NCI-H187 (cell line): ENCODE measurements at regions not wholly inside any gene's neighbourhood (a gene's known extent, or its start where the extent isn't known, plus 50 kb on each side); places are given as distances from the start of the nearest gene placed in this dataset.
A peak's percentile ranks its signal among the peaks of the same experiment; 100 is the strongest.

Source experiments
- DNase-seq, 2 experiments: peaks; one replicate each; lab custom pipeline; 2025; lab: John Stamatoyannopoulos, UW

DNA sequence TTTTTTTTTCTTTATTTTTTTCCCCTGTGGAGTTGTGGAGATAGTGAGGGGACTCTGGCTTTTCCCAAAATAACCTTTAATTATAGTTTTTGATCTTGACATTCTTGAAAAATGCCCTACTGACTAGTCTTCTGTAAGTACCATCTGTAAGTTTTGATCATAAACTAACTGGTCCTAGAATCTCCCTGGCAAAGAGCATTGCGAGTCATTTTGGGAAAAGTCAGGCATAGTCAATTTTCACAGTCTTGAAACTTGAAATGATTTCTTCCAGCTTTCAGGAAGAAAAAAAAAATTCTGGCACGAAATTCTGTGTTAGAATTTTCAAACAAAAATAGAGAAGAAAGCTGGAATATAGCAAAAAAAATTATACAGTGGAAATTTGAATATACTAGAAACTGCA, 181.2 kb upstream of the SNX7 start:
- DNase-seq: no peak

DNA sequence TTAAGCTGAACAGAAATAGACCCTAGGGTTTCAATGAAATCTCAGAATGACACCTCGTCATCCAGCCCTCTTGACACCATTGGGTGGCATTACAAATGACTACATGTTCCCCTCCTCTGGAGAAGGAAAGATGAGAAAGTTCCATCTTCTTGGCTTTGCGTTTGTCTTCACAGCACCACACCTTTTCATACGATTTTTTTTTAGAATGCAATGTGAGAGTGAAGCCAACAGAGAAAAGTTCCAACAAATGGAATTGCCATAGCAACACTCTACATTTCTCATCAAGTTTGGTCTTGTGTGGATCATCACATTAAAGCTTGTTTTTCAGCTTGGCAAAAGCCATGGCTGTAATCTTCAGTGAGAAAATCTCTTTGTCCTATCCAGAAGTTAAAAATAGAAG, 183.4 kb upstream of the SNX7 start:
- no peak for DNase-seq

DNA sequence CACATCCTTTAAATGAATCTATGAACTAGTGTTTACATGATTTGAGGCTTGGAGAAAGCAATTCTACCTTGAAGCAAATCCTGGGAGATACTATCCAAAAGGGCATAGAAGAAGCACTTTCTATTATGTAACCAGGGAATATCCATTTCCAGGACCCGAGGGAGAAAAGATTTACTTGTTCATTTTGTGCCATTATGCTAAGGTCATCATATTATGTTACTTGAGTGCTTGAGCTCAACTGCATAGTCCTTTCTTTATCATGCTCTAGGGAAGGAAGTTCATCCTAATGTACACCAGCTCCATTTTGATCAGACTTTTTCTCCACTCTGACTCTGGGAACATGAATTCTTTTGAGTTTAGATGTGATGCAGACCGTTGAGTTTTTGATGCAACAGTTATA, 188.6 kb upstream of the SNX7 start:
- DNase-seq: no peak

DNA sequence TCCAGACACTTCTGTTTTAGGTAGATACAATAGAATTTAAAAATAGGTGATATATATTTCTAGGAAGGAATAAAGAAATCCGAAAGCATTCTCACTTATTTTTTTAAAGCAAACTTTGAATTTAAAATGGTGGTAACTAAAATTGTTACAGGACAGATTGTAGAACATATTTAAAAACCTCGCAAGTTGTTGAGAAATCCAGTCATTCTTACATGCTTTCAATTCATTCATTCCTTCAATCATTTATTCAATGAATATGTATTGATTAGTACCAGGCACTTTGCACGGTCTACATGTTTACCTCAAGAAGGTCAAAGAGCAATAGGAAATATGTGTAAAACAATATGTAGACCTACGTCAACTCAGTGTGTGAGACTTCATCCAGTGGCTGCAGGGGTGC, 189.9 kb upstream of the SNX7 start:
- no peak for DNase-seq

DNA sequence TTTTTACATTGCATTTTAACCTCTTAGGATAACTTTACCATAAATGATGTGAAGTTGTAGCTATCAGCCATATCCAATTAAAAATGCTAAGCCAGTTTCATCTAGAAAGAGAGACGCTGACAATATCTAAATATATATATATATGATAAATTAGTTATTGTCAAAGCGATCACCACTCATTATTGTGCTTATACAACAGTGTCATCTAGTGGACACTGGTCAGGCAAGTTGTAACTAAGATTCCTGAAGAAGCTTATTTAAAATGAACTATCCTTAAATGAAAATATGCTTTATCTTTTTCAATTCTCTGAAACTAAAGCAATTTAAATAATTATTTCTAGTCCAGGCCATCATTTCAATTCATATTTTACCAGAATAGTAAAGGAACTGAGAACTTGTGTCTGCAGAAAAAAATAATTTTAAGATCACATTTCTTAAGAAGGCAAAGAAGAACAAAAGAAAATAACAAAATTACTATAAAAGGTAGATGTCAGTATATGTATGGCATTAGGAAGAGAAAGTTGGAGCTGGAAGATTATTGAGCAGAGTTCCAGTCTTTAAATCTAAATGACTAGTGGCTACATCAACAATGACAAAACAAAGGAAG, 193.3 kb upstream of the SNX7 start:
- no peak for DNase-seq

DNA sequence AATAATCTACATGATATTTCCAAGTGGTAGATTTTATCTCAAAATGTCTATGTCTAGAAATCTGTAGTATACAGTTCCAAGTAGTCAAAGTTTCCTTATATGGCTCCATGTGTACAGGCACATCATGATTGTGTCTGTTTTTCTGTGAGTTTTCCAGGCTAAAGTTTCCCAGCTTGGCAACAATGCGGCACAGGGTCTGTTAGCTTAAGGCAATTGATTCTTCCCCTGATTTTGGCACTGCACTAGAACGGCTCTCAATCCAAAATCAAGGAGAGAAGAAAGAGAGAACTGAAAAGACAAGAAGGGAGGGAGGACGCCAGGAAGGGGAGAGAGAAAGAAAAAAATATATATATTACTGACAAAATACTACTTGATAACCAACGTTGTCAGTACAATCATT, 193.9 kb upstream of the SNX7 start:
- DNase-seq: no peak

DNA sequence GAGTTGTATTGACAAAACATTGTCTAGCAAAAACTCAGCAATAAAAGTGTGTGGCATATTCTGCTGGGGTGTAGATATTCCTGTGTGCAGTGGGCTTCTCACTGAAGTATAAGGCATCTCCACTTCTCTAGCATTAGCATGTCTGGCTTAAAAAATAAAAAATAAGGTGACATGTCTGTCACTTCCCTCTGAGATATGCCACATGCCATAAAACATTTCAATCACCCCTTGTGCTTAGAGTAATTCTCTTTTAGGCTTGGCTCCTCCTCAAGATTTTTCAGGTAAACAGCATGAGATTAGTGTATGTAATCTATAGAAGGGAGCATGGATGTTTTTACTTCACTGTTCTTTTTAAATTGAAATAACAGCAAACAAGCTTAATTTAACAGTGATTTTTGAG, 194.4 kb upstream of the SNX7 start:
- no peak for DNase-seq

DNA sequence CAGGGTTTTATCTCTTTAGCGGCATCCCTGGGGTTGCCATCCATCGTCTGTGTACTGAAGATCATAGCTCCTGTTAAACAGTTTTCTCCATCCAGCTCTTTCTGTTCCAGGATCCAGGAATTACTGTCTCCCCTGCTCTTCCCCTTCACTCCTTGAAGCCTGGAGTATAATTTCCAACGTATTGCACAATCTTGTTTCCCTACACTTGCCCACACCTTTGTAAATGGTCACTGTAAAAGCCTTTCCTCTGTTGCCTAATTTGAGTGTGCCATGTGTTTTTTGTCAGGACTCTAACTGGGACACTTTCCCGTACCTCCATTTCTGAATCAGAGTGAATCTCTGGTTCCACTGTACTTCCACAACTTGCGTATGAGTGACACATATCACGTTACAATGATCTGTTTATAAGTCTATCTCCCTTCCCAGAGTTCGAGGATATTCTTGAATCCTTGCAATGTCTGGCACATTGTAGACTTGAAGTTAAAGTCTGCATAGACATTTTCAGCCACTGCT, 199.6 kb upstream of the SNX7 start:
- DNase-seq: no peak

DNA sequence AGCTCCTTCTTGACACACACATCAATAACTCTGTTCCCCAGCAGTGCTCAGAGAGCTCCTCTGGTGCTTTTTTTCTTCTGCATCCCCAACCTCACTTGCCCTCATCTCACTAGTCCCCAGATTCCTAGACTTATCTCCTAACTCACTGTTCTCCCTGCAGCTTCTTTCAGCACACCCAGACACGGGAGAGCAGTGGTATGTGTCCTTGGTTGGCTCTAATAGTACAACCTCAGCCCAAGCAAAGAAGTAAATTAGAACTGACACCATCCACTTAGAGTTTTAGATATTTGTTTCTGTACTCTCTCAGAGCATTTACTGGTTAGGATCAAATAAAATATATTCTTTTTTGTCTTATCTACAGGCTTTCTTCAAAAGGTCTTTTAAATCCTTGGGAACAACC, 201.4 kb upstream of the SNX7 start:
- no peak for DNase-seq

DNA sequence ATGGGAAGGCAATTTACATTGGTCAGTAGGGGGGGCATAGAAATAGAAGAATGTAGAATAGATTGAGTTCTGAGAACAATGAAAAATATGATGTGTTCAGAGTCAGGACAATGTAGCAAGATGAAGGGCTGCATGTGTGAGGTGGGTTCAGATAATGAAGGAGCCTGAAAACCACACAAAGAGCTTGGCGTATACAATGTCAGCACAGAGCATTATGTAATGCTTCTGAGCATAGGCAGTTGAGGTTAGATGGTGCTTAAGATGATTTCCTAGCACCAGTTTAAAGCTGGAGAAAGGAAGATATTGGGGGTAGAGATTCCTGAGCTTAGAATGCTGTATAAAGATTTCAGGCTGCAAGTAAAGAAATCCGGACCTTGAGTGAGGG, 202.0 kb upstream of the SNX7 start:
- DNase-seq: no peak

DNA sequence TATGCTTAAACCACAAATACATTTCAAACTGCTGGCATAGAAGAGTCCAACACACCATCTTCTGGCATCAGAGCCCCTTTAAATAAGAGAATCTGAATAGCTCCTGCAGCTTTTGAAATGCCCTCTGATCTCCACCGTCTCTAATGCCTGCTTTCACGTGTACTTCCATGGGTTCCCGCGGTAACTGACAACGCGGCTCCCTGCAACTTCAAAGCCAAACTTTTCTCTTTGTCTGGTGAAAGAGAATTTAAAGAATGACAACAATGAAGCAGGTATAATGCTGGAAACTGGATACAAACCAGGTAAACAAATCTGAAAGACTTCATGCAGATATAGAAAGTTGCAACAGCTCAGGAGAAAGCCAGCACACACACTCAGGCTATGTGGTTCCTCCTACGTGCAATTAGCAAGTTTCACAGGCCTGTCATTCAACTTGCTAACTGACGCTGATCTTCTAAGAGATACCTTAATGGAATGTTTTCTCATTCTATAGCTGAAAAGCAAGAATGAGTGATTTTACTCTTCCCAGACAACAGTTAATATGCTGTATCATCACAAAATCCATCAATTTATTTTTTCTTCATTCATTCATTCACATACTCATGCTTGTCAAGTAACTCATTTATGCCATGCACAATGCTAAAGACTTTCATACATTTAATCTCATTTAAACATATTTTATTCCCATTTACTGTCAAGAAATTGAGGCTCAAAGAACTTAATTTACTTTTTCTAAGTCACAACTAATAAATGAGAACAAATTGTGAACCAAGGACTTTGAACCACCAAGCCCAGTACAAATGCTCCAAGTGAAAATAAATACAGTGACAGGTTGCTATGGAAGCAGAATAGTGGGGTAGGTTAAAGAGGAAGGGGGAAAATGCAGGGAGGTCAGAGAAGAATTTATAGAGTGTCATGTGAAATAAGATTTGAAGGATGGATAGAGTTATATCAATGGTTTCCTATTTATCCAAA, 202.7 kb upstream of the SNX7 start:
- no peak for DNase-seq

DNA sequence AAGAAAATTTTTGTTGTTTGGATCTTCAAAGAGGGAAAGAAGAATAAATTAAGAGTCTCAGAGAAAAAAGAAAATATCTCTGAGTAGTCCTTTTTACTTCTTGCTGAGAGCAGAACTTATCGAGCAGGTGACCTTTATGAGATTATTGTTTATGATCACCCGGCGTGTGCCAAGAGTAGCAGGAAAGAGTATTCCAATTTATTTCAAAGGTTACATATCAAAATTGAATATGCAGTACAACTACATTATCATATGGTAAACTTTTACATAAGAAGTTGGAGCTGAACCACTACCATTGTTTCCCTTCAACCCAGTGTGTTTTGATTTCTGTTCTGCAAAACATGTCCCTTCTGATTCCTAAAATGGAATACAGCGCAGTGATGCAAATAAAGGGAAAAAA, 204.3 kb upstream of the SNX7 start:
- no peak for DNase-seq

DNA sequence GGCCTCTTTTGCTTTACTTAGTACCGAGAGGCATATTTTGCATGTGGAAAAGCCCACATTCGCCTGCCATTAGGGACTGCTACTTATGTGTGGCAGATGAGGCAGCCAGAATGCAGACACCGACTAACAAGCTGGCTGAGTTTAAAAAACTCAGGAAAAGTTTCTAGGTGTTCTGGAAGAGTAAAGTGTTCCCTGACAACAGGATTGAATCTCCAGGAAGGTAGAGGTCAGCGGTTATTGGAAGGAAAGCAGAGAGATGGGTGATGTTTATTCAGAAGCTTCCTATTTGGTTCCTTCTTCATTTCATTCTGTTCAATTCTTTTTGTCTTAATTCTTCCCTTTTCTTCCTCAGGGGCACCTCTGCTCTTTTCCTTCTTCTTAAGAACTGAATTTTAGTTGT, 206.9 kb upstream of the SNX7 start:
- no peak for DNase-seq

DNA sequence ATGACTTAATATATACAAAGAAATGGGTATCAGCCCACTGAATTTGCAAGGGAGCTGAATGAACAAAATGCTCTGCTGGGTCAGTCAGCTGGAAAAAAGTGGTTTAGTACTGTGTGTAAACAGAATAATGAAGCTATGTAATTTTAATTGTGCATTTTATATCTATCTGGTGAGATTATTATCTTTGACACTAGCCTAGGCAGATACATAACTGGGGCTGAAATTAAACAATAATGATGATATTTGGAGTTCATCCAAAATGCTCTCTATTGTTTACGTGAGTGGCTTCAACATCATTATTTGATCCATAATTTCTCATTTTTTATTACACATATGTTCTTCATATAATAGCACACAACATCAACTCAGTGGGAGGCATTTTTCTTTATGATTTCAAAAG, 208.5 kb upstream of the SNX7 start:
- no peak for DNase-seq

DNA sequence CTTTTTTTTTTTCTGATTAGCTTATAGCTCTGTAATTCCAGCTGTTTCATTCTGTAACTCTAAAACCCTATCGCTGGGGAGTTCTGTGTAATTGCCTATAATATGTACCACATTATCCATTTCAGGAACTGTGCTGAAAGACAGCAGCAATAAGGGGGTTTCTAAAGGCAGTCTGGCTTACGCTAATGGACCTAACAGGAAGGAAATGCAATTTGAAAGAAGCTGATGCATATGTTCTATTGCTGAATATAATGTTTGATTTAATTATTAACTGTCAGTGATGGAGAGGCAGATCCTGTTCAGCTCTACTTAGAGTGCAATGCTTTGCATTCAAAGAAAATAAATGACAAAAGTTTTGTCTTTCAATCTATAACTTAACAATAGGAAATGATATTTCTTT, 209.4 kb upstream of the SNX7 start:
- no peak for DNase-seq

DNA sequence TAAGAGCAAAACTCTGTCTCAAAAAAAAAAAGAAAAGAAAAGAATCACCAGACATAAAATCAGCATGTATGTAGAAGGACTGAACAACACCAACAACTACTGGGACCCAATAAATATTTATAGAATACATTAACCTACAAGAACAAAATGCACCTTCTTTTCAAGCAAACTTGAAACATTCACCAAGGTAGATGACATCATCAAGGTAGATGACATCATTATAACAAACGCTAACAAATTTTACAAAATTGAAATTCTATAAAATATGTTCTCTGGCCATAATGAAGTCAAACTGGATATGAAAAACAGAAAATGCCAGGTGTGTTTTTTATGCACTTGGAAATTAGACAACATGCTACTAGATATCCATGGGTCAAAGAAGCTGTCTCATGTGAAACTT, 220.2 kb upstream of the SNX7 start:
- DNase-seq: no peak

DNA sequence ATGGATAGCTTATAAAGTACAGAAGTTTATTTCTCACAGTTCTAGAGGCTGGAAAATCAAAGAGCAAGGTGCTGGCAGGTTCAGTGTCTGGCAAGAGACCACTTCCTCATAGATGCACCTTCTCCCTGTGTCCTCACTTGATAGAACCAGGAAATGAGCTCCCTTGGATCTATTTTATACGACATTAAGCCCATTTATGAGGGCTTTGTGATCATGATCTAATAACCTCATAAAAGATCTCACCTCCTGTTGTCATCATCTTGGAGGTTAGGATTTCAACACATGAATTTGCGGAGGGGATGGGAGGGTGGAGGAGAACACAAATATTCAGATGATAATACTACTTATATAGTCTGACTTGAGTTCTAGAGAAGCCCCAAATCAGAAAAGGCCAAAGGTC, 222.1 kb upstream of the SNX7 start:
- no peak for DNase-seq

DNA sequence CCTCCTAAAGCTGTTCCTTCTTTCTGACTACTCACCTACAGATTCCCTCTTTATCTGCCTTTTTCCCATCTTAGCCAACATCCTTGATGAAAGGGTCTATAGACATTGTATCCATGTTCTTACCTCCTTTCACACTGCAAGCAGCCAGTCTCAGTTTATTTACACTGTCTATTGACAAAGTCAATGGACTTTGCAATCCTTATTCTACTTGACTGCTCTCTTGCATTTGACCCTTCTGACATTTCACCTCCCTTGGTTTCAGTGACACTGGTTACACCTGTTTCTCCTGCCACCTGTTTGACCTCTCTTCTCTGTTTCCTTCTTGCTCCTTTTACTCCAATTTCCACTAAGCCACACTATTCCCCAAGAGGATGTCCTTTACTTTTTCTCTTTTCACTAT, 224.0 kb upstream of the SNX7 start:
- DNase-seq: no peak

DNA sequence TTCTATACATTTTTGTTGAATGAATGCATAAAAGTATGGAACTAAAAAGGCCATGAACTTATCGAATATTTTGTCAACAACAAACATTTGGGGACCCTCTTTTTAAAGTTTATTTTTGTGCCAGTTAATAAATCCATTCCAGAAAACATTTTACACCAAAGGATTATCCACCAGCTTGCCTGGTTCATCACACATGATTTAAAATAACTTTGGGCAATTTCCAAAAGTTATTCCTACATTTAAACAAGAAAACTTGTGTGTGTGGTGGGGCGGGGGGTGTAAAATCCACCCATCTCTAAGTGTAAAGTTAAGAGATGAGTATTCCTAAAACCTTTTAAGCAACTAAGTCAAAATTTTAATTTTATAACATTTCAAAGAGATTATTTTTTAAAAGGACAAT, 224.5 kb upstream of the SNX7 start:
- no peak for DNase-seq

DNA sequence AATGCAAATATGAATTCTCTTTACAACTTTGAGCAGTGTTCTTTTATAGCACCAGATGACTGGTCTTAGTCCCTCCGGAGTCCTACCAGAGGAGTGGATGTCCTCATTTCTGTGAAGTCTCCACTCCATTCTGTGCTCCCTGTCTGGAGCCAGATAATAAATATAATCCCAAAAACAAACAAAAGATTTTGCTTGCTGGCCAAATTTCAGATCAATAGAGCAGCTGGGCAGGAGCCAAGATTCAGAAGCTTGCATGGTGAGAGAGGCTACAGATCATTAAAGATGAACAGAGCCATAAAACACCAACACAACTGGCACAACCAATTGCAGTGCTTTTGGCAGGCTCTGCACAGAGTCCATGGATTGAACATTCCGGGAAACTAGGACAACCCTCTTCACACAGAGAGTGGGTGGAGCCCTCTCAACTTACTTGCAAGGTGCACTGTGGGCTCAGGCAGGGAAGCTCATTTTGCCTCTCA, 231.5 kb upstream of the SNX7 start:
- peak; percentile 61 to 86 for DNase-seq

DNA sequence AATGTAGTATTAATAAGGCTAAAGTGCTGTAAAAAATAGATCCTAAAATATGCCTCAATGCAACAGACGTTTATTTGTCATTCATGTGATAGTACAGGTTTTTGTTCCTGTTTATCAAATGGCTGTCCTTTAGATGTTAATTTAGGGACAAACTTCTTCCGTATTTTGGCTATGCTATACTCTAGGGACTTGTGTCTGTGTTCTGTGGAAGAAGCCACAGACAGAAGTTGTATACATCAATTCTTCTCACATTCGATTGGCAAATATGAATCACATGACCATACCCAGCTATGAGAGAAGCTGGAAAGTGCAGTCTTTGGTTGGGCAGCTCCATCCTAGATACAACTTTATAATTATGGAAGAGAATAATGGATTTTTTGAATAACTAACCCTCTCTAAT, 232.7 kb upstream of the SNX7 start:
- DNase-seq: no peak

DNA sequence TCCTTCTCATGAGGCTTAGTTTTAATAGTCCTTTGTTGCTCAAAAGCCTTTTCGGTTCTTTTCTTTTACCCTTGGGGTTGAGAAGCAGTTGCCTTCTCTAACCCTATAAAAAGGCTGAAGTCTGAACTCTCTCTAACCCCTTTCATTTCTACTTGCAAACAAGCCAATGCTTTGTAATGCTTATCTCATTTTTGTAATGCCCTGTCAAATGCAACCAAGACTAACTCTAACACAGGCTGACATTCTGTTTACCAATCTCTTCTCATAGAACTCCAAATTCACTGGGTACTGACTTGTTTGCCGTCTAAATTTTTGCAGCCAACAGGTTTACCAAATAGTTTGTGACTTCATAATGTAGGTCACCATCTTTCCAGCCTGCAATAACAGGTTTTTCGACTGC, 233.9 kb upstream of the SNX7 start:
- DNase-seq: no peak

DNA sequence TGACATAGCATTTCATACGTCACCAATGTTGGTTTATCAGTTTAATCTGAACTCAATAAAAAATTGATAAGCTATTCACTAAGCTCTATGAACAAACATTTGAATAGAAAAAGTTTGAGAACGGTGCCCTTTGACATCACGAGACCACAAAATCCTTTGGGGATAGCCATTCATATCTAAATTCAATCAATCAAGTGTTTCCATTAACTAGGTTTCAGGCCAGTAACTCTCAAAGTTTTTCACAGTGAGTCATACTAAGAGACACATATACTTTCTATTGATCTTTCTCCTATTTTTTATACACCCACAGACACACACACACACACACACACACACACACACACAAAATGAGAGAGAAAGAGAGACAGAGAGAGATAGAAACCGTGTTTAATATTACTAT, 235.4 kb upstream of the SNX7 start:
- DNase-seq: no peak
